Esophagus (tissue), 2 donors: ENCODE measurements at regions not wholly inside any gene's neighbourhood (a gene's known extent, or its start where the extent isn't known, plus 50 kb on each side); places are given as distances from the start of the nearest gene placed in this dataset.

Experiments
- H3K27ac ChIP-seq, 2 donors: one replicate each; pipeline ENCODE4 v1.5.1; 2013; ENCODE audit warnings: low read depth in 2 of 2, mild to moderate bottlenecking in 2 of 2, inconsistent platforms in 1 of 2, low read length in 1 of 2, moderate library complexity in 1 of 2
- H3K27me3 ChIP-seq, 2 donors: one replicate each; pipeline ENCODE4 v1.6.1; 2013; ENCODE audit warnings: low read length in 2 of 2, control low read depth in 1 of 2, mild to moderate bottlenecking in 1 of 2; ENCODE audit not compliant: insufficient read depth in 2 of 2, control insufficient read depth in 1 of 2
- H3K36me3 ChIP-seq, 2 donors: one replicate each; pipeline ENCODE4 v1.6.1; 2013; ENCODE audit warnings: low read length in 1 of 2; ENCODE audit not compliant: control insufficient read depth in 2 of 2, insufficient read depth in 2 of 2
- H3K4me1 ChIP-seq, 2 donors: one replicate each; pipeline ENCODE4 v1.6.1; 2013; ENCODE audit warnings: low read length in 1 of 2; ENCODE audit not compliant: control insufficient read depth in 2 of 2, insufficient read depth in 2 of 2
- H3K4me3 ChIP-seq, 2 donors: one replicate each; pipeline ENCODE4 v1.5.1; 2013; ENCODE audit warnings: low read length in 2 of 2, mild to moderate bottlenecking in 2 of 2, low read depth in 1 of 2, moderate library complexity in 1 of 2
- H3K9me3 ChIP-seq, 2 donors: one replicate each; pipeline ENCODE4 v1.6.1; 2013; ENCODE audit warnings: mild to moderate bottlenecking in 2 of 2, low read depth in 1 of 2, low read length in 1 of 2, moderate library complexity in 1 of 2; ENCODE audit not compliant: control insufficient read depth in 2 of 2, insufficient read depth in 1 of 2
- WGBS, 2 donors: extraction: QIAGEN DNeasy Blood & Tissue Kit; methylation state at CpG; one replicate each; pipeline ENCODE4 v1.1.7; 2013; 5-methylcytosine and 5-hydroxymethylcytosine counted together
- donor health status: healthy with polysubstance abuse.
- donor health status: Bipolar disorder and iron deficiency.

GRCh38 chr7:118298771-118299170 is 74.3 kb downstream of the ANKRD7 start:
- H3K4me3 ChIP-seq = no peak overlapping the region
- H3K9me3 ChIP-seq = no peaks in the 10 kb centered on the region
- no peaks in the 10 kb centered on the region for H3K27me3 ChIP-seq
- no peaks in the 10 kb centered on the region for H3K4me1 ChIP-seq
- no peak overlapping the region for H3K27ac ChIP-seq
- H3K36me3 ChIP-seq = no peaks in the 10 kb centered on the region

GRCh38 chr7:118300177-118300576 is 75.7 kb downstream of the ANKRD7 start:
- Histone ChIP-seq H3K36me3 (no peaks in the 10 kb centered on the region), H3K27ac (no peak overlapping the region), H3K27me3 (no peaks in the 10 kb centered on the region), H3K4me3 (no peak overlapping the region), H3K9me3 (no peaks in the 10 kb centered on the region), H3K4me1 (no peaks in the 10 kb centered on the region)

DNA sequence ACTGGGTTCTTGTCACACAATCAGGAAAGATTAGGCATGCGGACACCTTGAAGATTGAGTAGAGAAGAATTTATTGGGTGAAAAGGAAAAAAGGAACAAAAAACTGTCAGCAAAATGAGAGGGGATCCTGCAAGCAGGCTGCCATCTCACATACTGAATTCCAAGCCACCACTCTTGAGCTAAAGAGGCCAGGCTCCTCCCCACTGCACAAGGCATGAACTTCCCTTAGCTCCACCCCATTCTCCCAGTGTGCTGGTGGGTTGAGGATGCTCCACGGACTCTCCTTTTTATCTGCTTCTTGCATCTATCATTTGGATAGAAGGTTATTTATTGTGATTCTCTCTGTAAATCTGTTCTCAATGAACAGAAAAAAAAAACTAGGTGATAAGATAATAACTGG is 79.6 kb downstream of the ANKRD7 start:
- Histone ChIP-seq H3K4me3 (no peak overlapping the region), H3K36me3 (no peaks in the 10 kb centered on the region), H3K27me3 (no peaks in the 10 kb centered on the region), H3K4me1 (no peaks in the 10 kb centered on the region), H3K9me3 (no peaks in the 10 kb centered on the region), H3K27ac (no peak overlapping the region)
- 67 to 74% methylated on average over 2 of the region's 2 CpGs for WGBS, 2 donors

- 41 to 45% methylated on average over 1 of the region's 1 CpG for WGBS, 2 donors
- H3K4me1 ChIP-seq = no peaks in the 10 kb centered on the region
These were observed 81.2 kb downstream of the ANKRD7 start for GRCh38 chr7:118305671-118306070.

GRCh38 chr7:118306771-118307170 is 82.3 kb downstream of the ANKRD7 start:
- no peaks in the 10 kb centered on the region for H3K27me3 ChIP-seq
- no peaks in the 10 kb centered on the region for H3K9me3 ChIP-seq
- H3K4me3 ChIP-seq = no peak overlapping the region
- 68 to 74% methylated on average over 2 of the region's 2 CpGs for whole genome bisulfite sequencing, 2 donors
- no peak overlapping the region for H3K27ac ChIP-seq
- H3K36me3 ChIP-seq = no peaks in the 10 kb centered on the region
- H3K4me1 ChIP-seq = no peaks in the 10 kb centered on the region

More at GRCh38 chr7:118305671-118306070, 81.2 kb downstream of the ANKRD7 start:
- H3K36me3 ChIP-seq = no peaks in the 10 kb centered on the region
- no peaks in the 10 kb centered on the region for H3K9me3 ChIP-seq
- H3K27me3 ChIP-seq = no peaks in the 10 kb centered on the region
- H3K4me3 ChIP-seq = no peak overlapping the region
- H3K27ac ChIP-seq = no peak overlapping the region

DNA sequence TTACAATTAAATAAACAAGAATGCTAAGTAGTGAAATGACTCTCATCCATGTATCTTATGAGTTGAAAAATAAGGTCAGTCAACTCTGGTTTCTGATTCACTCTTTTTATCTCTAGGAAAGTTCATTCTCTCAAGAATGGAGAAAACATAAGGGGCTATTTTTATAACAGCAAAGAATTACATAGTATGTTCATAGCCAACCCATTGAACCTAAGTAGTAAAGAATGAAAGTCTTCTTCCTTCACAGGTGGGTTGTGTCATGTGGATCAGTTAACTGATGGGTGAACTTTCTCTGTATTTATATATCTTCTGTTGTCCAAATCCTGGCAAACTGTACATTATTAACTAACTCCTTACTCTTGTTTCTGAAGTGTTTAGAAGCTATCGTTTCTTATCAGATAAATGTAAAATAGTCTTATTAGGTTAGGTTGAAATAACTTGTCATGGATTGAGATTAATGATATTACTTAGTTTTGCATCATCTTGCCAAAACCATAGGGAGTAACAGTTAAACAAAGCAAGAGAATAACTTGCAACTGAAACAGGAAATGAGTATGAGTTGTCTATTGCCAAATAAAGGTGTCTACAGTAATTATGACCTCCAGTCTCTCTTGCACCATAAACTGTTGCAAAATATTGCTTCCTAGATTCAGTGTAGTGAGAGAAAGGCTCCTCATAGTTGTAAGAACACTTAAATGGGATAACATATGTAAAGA is 86.8 kb downstream of the ANKRD7 start:
- WGBS, 2 donors = 2 to 12% methylated on average over 1 of the region's 1 CpG
- Histone ChIP-seq H3K36me3 (no peaks in the 10 kb centered on the region), H3K27me3 (no peaks in the 10 kb centered on the region), H3K4me3 (no peak overlapping the region), H3K4me1 (no peaks in the 10 kb centered on the region), H3K27ac (no peak overlapping the region), H3K9me3 (no peaks in the 10 kb centered on the region)

DNA sequence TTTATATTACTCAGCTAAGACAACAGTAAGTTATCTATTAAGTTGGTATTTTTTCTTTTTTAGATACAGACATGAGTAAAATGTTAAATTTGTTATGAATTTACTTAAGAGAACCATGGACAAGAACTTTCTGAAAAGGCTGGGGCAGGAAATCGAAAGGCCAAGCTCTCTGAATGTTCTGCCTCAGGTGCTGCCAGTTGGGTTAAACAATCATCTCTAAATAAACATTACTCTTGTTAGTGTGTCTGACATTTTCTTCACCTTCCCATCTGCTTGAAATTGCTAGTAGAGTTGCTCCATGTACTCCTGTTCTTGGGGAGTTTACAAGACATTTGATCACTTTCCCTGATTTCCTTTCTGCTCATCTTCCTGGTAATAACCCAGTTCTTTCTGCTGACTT is 87.5 kb downstream of the ANKRD7 start:
- Histone ChIP-seq H3K4me1 (no peaks in the 10 kb centered on the region), H3K27me3 (no peaks in the 10 kb centered on the region), H3K4me3 (no peak overlapping the region), H3K9me3 (no peaks in the 10 kb centered on the region), H3K27ac (no peak overlapping the region), H3K36me3 (no peaks in the 10 kb centered on the region)
- WGBS, 2 donors = 43 to 55% methylated on average over 1 of the region's 1 CpG

DNA sequence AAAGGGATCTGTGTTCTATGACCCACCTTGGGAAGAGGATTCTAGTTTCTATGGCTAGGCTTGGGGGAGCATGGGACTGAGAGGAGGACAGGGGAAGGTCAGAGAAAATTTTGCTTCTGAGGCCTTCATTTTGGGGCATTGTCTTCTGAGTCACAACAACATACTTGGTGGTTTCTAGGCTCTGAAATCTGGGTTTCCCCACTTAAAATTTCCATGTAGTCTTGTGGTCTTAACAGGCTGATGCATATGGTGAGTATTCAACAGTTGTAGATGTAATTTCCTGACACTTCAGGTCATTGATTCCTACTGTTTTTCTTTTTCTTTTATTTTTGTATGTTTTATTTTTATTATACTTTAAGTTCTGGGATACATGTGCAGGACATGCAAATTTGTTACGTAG is 88.5 kb downstream of the ANKRD7 start:
- no peak overlapping the region for H3K4me3 ChIP-seq
- H3K4me1 ChIP-seq = no peaks in the 10 kb centered on the region
- no peak overlapping the region for H3K27ac ChIP-seq
- no peaks in the 10 kb centered on the region for H3K9me3 ChIP-seq
- H3K27me3 ChIP-seq = no peaks in the 10 kb centered on the region
- no peaks in the 10 kb centered on the region for H3K36me3 ChIP-seq
- WGBS, 2 donors = 98 to 100% methylated on average over 1 of the region's 1 CpG

DNA sequence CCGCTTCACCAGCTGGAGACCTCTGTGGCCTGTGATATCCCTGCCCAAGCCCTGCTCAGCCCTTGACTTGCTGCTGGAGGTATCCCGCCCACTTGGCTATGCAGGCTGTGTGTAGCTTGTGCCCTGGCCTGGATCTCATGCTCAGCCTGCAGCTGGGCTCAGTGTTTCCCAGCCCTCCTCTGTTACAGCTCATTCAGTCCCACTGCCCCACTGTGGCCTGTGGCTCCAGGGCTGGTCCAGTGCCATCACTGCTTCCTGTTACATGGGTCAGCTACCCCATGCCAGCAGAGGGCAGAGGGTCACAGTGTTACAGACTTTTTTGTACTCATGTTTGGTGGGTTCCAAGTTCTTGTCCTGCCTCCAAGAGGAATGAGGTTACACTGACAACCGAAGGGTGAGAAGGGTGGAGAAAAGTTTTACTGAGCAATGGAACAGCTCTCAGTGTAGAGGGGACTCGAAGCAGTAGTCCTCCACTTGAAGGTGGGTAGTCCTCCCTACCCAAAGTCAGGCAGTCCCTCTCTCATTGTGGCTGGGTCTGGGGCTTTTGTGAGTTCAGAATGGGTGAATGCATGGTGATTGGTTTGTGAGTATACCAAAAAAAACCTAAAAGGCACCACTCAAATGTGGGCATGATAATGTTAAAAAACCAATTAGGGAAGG is 100.4 kb downstream of the ANKRD7 start:
- H3K9me3 ChIP-seq = no peaks in the 10 kb centered on the region
- H3K4me3 ChIP-seq = no peak overlapping the region
- no peak overlapping the region for H3K27ac ChIP-seq
- H3K27me3 ChIP-seq = no peaks in the 10 kb centered on the region
- no peaks in the 10 kb centered on the region for H3K36me3 ChIP-seq
- no peaks in the 10 kb centered on the region for H3K4me1 ChIP-seq
- 83 to 88% methylated on average over 4 of the region's 4 CpGs for WGBS, 2 donors

GRCh38 chr7:118325450-118325808 is 100.9 kb downstream of the ANKRD7 start:
- Histone ChIP-seq H3K4me3 (no peak overlapping the region), H3K9me3 (no peaks in the 10 kb centered on the region), H3K4me1 (no peaks in the 10 kb centered on the region), H3K27ac (no peak overlapping the region), H3K27me3 (no peaks in the 10 kb centered on the region), H3K36me3 (no peaks in the 10 kb centered on the region)
